ENCODE measurements at regions not wholly inside any gene's neighbourhood (a gene's known extent, or its start where the extent isn't known, plus 50 kb on each side); places are given as distances from the start of the nearest gene placed in this dataset.

- Histone ChIP-seq H3F3A (ENCODE audit: insufficient read depth, low read length, poor library complexity, severe bottlenecking) (no peaks in the 10 kb centered on the region), H4K20me1 (ENCODE audit: insufficient read depth) (no peaks in the 10 kb centered on the region), H3K9me3 (ENCODE audit: low read length) (no peaks in the 10 kb centered on the region), H3K27me3 (ENCODE audit: insufficient read depth, low read depth, low read length) (no peaks in the 10 kb centered on the region), H3K4me2 (ENCODE audit: low read length) (no peak overlapping the region), H3K79me2 (replicated peaks; ENCODE audit: insufficient read depth, low read length) (no peaks in the 10 kb centered on the region), H3K4me3 (ENCODE audit: low read length) (no peak overlapping the region), H3K9ac (ENCODE audit: low read length) (no peak overlapping the region), H3K9me2 (ENCODE audit: insufficient read depth, low read length) (no peaks in the 10 kb centered on the region), H3K27ac (ENCODE audit: low read length) (no peak overlapping the region), H2AFZ (ENCODE audit: low read depth, low read length) (no peak overlapping the region), H3K36me3 (ENCODE audit: insufficient read depth, low read length) (no peaks in the 10 kb centered on the region)
- TF ChIP-seq REST (IDR thresholded peaks at IDR 0.05; ENCODE audit: borderline replicate concordance) (no peak), POLR2AphosphoS5 (IDR thresholded peaks at IDR 0.05) (no peak), EP300 (conservative IDR thresholded peaks at IDR 0.05; ENCODE audit: poor library complexity, severe bottlenecking) (no peak), EZH2 (IDR thresholded peaks at IDR 0.05; ENCODE audit: borderline replicate concordance, insufficient read depth, low read length, poor library complexity, severe bottlenecking) (no peak), MXI1 (conservative IDR thresholded peaks at IDR 0.05; ENCODE audit: poor library complexity, severe bottlenecking) (no peak), RAD21 (conservative IDR thresholded peaks at IDR 0.05) (no peak), CTCF (IDR thresholded peaks at IDR 0.05; ENCODE audit: poor library complexity, severe bottlenecking) (no peak)
Measured at GRCh38 chr2:15797939-15798281, 142.4 kb upstream of the MYCN start.

DNA sequence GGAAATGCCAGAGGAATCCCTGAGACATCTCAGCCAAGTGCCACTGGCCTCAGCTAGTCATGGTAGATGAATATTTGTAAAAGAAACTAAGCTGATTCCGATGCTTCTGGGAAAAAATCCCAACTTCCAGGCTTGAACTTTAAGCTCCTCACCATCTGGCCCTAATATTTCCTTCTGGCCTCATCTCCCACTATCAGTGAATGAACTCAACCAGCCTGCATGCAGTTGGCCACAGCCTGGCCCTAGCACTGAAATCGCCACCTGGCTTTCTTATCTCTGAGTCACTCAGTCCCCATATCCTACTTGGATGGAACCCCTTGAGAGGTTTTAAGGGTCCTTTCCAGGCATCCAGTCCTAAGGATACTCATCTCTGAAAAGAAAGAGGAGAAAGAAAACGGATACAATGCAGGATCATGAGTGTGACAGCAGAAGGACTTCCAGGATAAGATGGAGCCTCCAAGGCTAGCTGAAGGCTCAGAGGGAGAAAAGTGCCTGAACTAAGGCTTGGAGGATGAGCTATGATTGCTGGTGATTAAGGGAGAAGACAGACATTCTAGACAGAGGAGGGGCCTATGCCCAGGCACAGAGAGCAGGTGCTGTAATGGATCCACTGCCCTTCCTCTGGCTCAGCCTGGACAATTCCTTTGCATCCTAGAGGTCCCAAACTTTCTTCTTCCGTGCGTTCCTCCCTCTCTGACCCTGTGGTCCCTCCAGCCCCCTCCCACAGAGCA lies 141.5 kb upstream of the MYCN start:
- H3K9me2 ChIP-seq (ENCODE audit: insufficient read depth, low read length): no peaks in the 10 kb centered on the region
- no peak overlapping the region for H3K4me2 ChIP-seq (ENCODE audit: low read length)
- no peaks in the 10 kb centered on the region for H3K9me3 ChIP-seq (ENCODE audit: low read length)
- no peak overlapping the region for H3K4me3 ChIP-seq (ENCODE audit: low read length)
- no peak overlapping the region for H3K9ac ChIP-seq (ENCODE audit: low read length)
- H3K27ac ChIP-seq (ENCODE audit: low read length): no peak overlapping the region
- no peak overlapping the region for H2AFZ ChIP-seq (ENCODE audit: low read depth, low read length)
- no peaks in the 10 kb centered on the region for H3K36me3 ChIP-seq (ENCODE audit: insufficient read depth, low read length)
- no peaks in the 10 kb centered on the region for H4K20me1 ChIP-seq (ENCODE audit: insufficient read depth)
- H3K27me3 ChIP-seq (ENCODE audit: insufficient read depth, low read depth, low read length): no peaks in the 10 kb centered on the region
- TF ChIP-seq MXI1 (conservative IDR thresholded peaks at IDR 0.05; ENCODE audit: poor library complexity, severe bottlenecking) (no peak), SMC3 (conservative IDR thresholded peaks at IDR 0.05; ENCODE audit: poor library complexity) (no peak), RAD21 (conservative IDR thresholded peaks at IDR 0.05) (no peak), EZH2 (IDR thresholded peaks at IDR 0.05; ENCODE audit: borderline replicate concordance, insufficient read depth, low read length, poor library complexity, severe bottlenecking) (no peak), POLR2AphosphoS5 (IDR thresholded peaks at IDR 0.05) (no peak), CTCF (IDR thresholded peaks at IDR 0.05; ENCODE audit: poor library complexity, severe bottlenecking) (no peak), EP300 (conservative IDR thresholded peaks at IDR 0.05; ENCODE audit: poor library complexity, severe bottlenecking) (no peak), REST (IDR thresholded peaks at IDR 0.05; ENCODE audit: borderline replicate concordance) (no peak), TAF1 (IDR thresholded peaks at IDR 0.05; ENCODE audit: low read depth) (no peak)
- H3K79me2 ChIP-seq (replicated peaks; ENCODE audit: insufficient read depth, low read length): no peaks in the 10 kb centered on the region
- no peaks in the 10 kb centered on the region for H3F3A ChIP-seq (ENCODE audit: insufficient read depth, low read length, poor library complexity, severe bottlenecking)
